ENCODE measurements at regions not wholly inside any gene's neighbourhood (a gene's known extent, or its start where the extent isn't known, plus 50 kb on each side); places are given as distances from the start of the nearest gene placed in this dataset.

DNA sequence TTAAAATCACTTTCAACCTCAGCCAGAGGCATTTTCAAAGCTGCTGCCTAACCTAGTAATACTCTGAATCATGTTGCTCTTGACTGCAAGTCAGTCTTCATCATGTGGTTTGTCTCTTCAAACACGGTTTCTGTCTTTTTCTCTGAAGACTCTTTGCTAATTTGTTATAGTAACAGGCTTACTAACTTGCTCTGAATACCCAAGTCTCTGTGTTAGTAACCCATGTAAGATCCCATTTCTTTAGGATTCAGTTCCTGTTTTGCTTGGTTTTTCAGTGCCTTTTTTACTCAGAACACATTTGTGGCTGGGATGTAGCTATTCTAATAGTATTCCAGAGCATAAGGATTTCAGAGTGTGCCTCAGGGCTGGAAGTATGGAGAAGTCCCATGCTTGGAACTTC lies 1450.6 kb upstream of the IGFBP7 start:
- TF ChIP-seq, protein P1, sequence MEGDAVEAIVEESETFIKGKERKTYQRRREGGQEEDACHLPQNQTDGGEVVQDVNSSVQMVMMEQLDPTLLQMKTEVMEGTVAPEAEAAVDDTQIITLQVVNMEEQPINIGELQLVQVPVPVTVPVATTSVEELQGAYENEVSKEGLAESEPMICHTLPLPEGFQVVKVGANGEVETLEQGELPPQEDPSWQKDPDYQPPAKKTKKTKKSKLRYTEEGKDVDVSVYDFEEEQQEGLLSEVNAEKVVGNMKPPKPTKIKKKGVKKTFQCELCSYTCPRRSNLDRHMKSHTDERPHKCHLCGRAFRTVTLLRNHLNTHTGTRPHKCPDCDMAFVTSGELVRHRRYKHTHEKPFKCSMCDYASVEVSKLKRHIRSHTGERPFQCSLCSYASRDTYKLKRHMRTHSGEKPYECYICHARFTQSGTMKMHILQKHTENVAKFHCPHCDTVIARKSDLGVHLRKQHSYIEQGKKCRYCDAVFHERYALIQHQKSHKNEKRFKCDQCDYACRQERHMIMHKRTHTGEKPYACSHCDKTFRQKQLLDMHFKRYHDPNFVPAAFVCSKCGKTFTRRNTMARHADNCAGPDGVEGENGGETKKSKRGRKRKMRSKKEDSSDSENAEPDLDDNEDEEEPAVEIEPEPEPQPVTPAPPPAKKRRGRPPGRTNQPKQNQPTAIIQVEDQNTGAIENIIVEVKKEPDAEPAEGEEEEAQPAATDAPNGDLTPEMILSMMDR (IDR thresholded peaks at IDR 0.05), result no peak
- TF ChIP-seq POLR2AphosphoS5 (IDR thresholded peaks at IDR 0.05), result no peak
- no peak for TF ChIP-seq POLR2A (IDR thresholded peaks at IDR 0.05)
- no peak for TF ChIP-seq EP300 (IDR thresholded peaks at IDR 0.05)
